SU-DHL-6 (cell line): ENCODE measurements at regions not wholly inside any gene's neighbourhood (a gene's known extent, or its start where the extent isn't known, plus 50 kb on each side); places are given as distances from the start of the nearest gene placed in this dataset.

ENCODE experiments used
- CTCF ChIP-seq: fragments of 200-600 bp; sonication (generic); IDR thresholded peaks from one replicate; pipeline ENCODE4 v1.5.1; 2017; ENCODE audit warnings: antibody characterized with exemption, mild to moderate bottlenecking, low read length, moderate library complexity; ENCODE audit not compliant: insufficient read depth, poor library complexity, severe bottlenecking
- EZH2phosphoT487 ChIP-seq: fragments of 200-600 bp; sonication (generic), shearing (Covaris generic); conservative IDR thresholded peaks from 2 replicates; pipeline ENCODE4 v1.6.1; 2018; ENCODE audit warnings: mild to moderate bottlenecking, antibody characterized with exemption, low read length, moderate library complexity, mixed read lengths

DNA sequence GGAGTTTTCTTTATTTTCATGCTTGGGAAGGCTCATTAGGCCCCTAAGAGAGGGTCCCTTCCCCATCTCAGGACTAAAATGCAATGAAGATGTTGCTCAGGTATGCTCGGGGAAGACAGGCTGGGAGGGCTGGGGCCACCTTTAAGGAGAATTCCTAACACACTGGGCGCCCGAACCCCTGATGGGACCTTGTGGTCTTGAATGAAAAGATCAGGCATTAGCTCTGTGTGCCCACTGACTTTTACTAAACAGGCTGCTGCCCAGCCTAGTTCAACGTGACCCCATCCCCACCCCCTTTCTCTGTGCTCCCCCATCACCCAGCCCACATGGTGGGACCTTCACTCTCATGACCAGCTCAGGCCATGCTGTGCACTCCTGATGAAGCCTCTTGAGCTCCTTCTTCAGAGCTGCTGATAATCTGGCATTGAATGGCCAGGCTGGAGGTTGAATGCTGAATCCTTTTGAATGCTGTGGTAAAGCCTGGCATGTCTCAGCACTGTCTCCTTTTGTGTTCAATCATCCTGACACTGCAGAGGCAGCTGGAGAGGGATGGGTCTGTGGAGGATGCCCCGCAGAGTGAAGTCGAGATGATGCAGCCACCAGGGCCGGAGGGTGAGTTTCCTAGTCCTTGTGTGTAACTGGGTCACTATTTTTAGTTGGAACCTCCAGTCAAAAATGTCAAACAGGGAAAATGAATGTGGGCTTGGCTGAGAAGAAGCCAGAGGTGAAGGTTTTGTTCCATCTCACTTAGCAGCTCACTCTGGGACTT, 209.1 kb downstream of the UQCRFS1 start:
- no peak for TF ChIP-seq CTCF
- no peak for TF ChIP-seq EZH2phosphoT487
